ENCODE measurements at regions not wholly inside any gene's neighbourhood (a gene's known extent, or its start where the extent isn't known, plus 50 kb on each side); places are given as distances from the start of the nearest gene placed in this dataset.
A peak's percentile ranks its signal among the peaks of the same experiment; 100 is the strongest.
"Not testable (repeated sequence)": the region's sequence is repeated elsewhere in the genome, so short reads cannot be mapped to it uniquely, and the experiment has no call there.

- no peak overlapping the region for H3K4me3 Mint-ChIP-seq
- H3K36me3 Mint-ChIP-seq, result peaks cover 17 to 36% of the 10 kb centered on the region in 2 donors
- peaks cover 24 to 57% (median 40%) of the 10 kb centered on the region in 7 donors for H3K9me3 Mint-ChIP-seq
- H3K4me1 Mint-ChIP-seq, result peaks cover 5 to 12% (median 9%) of the 10 kb centered on the region in 3 donors
- H3K27me3 Mint-ChIP-seq, result peaks cover 0 to 15% (median 8%) of the 10 kb centered on the region in 3 donors
- DNase-seq (no peak), ATAC-seq (ENCODE audit: low read depth in 2 of 2) (no peak)
- no peak overlapping the region for H3K27ac Mint-ChIP-seq
Observed at GRCh38 chr10:71112138-71112785, 100.1 kb upstream of the UNC5B start.

GRCh38 chr10:71116426-71116825 lies 95.9 kb upstream of the UNC5B start:
- H3K4me3 Mint-ChIP-seq, result no peak overlapping the region
- no peaks in the 10 kb centered on the region for H3K4me1 Mint-ChIP-seq
- peaks cover 19 to 80% (median 60%) of the 10 kb centered on the region in 7 donors for H3K9me3 Mint-ChIP-seq
- H3K27ac Mint-ChIP-seq, result no peak overlapping the region
- ATAC-seq (ENCODE audit: low read depth in 2 of 2), result no peak
- no peak for DNase-seq
- peaks cover 12 to 23% (median 14%) of the 10 kb centered on the region in 3 donors for H3K27me3 Mint-ChIP-seq
- peaks cover 24 to 44% of the 10 kb centered on the region in 2 donors for H3K36me3 Mint-ChIP-seq

- H3K27me3 Mint-ChIP-seq, result peaks cover 16 to 23% (median 21%) of the 10 kb centered on the region in 3 donors
- H3K4me3 Mint-ChIP-seq, result not testable (repeated sequence)
Observed at GRCh38 chr10:71117589-71117988, 94.8 kb upstream of the UNC5B start.

GRCh38 chr10:71123023-71123422 lies 89.3 kb upstream of the UNC5B start:
- peaks cover 31 to 59% (median 57%) of the 10 kb centered on the region in 3 donors for H3K27me3 Mint-ChIP-seq
- no peak for DNase-seq

More at GRCh38 chr10:71117589-71117988, 94.8 kb upstream of the UNC5B start:
- DNase-seq; ATAC-seq (ENCODE audit: low read depth in 2 of 2); H3K4me1 Mint-ChIP-seq; H3K27ac Mint-ChIP-seq: not testable (repeated sequence)
- Mint-ChIP-seq H3K36me3 (peaks cover 24 to 36% of the 10 kb centered on the region in 2 donors), H3K9me3 (peaks cover 13 to 76% (median 54%) of the 10 kb centered on the region in 7 donors)

GRCh38 chr10:71124921-71125748 lies 87.2 kb upstream of the UNC5B start:
- ATAC-seq (ENCODE audit: low read depth in 2 of 2) (no peak), DNase-seq (no peak)
- Mint-ChIP-seq H3K4me3 (no peak overlapping the region), H3K4me1 (no peaks in the 10 kb centered on the region), H3K27me3 (peaks cover 29 to 62% (median 57%) of the 10 kb centered on the region in 3 donors), H3K9me3 (peaks cover 0 to 19% (median 16%) of the 10 kb centered on the region in 7 donors), H3K36me3 (peaks cover 6 to 11% of the 10 kb centered on the region in 2 donors), H3K27ac (peak overlapping the region in 1 of 6 donors; percentile 30)

More at GRCh38 chr10:71123023-71123422, 89.3 kb upstream of the UNC5B start:
- ATAC-seq (ENCODE audit: low read depth in 2 of 2), result no peak
- Mint-ChIP-seq H3K9me3 (peaks cover 0 to 39% (median 28%) of the 10 kb centered on the region in 7 donors), H3K27ac (no peak overlapping the region), H3K4me3 (no peak overlapping the region), H3K36me3 (peaks cover 6 to 14% of the 10 kb centered on the region in 2 donors), H3K4me1 (no peaks in the 10 kb centered on the region)

GRCh38 chr10:71125749-71126107 lies 86.6 kb upstream of the UNC5B start:
- no peak for ATAC-seq (ENCODE audit: low read depth in 2 of 2)

GRCh38 chr10:71126432-71126831 lies 85.9 kb upstream of the UNC5B start:
- DNase-seq (no peak), ATAC-seq (ENCODE audit: low read depth in 2 of 2) (no peak)
- Mint-ChIP-seq H3K4me3 (no peak overlapping the region), H3K4me1 (no peaks in the 10 kb centered on the region), H3K36me3 (no peaks in the 10 kb centered on the region), H3K9me3 (peaks cover 0 to 7% (median 5%) of the 10 kb centered on the region in 7 donors), H3K27ac (no peak overlapping the region), H3K27me3 (peaks cover 25 to 59% (median 58%) of the 10 kb centered on the region in 3 donors)

More at GRCh38 chr10:71125749-71126107, 86.6 kb upstream of the UNC5B start:
- H3K4me1 Mint-ChIP-seq, result no peaks in the 10 kb centered on the region
- H3K4me3 Mint-ChIP-seq, result no peak overlapping the region
- no peak for DNase-seq
- H3K27me3 Mint-ChIP-seq, result peaks cover 27 to 58% (median 57%) of the 10 kb centered on the region in 3 donors
- peaks cover 5% of the 10 kb centered on the region in 2 donors for H3K36me3 Mint-ChIP-seq
- H3K27ac Mint-ChIP-seq, result no peak overlapping the region
- H3K9me3 Mint-ChIP-seq, result peaks cover 0 to 13% (median 10%) of the 10 kb centered on the region in 7 donors

- peaks cover 31 to 62% (median 61%) of the 10 kb centered on the region in 3 donors for H3K27me3 Mint-ChIP-seq
- ATAC-seq (ENCODE audit: low read depth in 2 of 2) (no peak), DNase-seq (no peak)
- H3K9me3 Mint-ChIP-seq, result peaks cover 0 to 6% (median 1%) of the 10 kb centered on the region in 7 donors
- H3K27ac Mint-ChIP-seq, result no peak overlapping the region
- no peaks in the 10 kb centered on the region for H3K4me1 Mint-ChIP-seq
- H3K4me3 Mint-ChIP-seq, result no peak overlapping the region
- H3K36me3 Mint-ChIP-seq, result no peaks in the 10 kb centered on the region
Observed at GRCh38 chr10:71127104-71127503, 85.3 kb upstream of the UNC5B start.

GRCh38 chr10:71127773-71128172 lies 84.6 kb upstream of the UNC5B start:
- ATAC-seq (ENCODE audit: low read depth in 2 of 2) (no peak), DNase-seq (no peak)
- Mint-ChIP-seq H3K36me3 (no peaks in the 10 kb centered on the region), H3K9me3 (peaks cover 0 to 4% (median 0%) of the 10 kb centered on the region in 7 donors), H3K27me3 (peaks cover 28 to 62% (median 61%) of the 10 kb centered on the region in 3 donors), H3K27ac (no peak overlapping the region), H3K4me3 (no peak overlapping the region), H3K4me1 (no peaks in the 10 kb centered on the region)

- H3K4me3 Mint-ChIP-seq, result no peak overlapping the region
- no peaks in the 10 kb centered on the region for H3K36me3 Mint-ChIP-seq
- H3K27me3 Mint-ChIP-seq, result peaks cover 29 to 66% (median 58%) of the 10 kb centered on the region in 3 donors
Observed at GRCh38 chr10:71128311-71128980, 83.9 kb upstream of the UNC5B start.

GRCh38 chr10:71131096-71131495 lies 81.3 kb upstream of the UNC5B start:
- Mint-ChIP-seq H3K9me3 (no peaks in the 10 kb centered on the region), H3K4me3 (no peak overlapping the region), H3K36me3 (no peaks in the 10 kb centered on the region), H3K27ac (no peak overlapping the region), H3K4me1 (no peaks in the 10 kb centered on the region), H3K27me3 (peaks cover 21 to 49% (median 35%) of the 10 kb centered on the region in 3 donors)
- ATAC-seq (ENCODE audit: low read depth in 2 of 2), result no peak
- DNase-seq, result no peak

More at GRCh38 chr10:71128311-71128980, 83.9 kb upstream of the UNC5B start:
- DNase-seq (no peak), ATAC-seq (ENCODE audit: low read depth in 2 of 2) (no peak)
- no peaks in the 10 kb centered on the region for H3K4me1 Mint-ChIP-seq
- H3K27ac Mint-ChIP-seq, result peak overlapping the region in 4 of 6 donors; percentile 3 to 50 (median 38)
- no peaks in the 10 kb centered on the region for H3K9me3 Mint-ChIP-seq

GRCh38 chr10:71131508-71132088 lies 80.8 kb upstream of the UNC5B start:
- no peak overlapping the region for H3K4me3 Mint-ChIP-seq
- no peaks in the 10 kb centered on the region for H3K4me1 Mint-ChIP-seq
- H3K27ac Mint-ChIP-seq, result no peak overlapping the region
- ATAC-seq (ENCODE audit: low read depth in 2 of 2), result no peak
- DNase-seq, result no peak
- H3K27me3 Mint-ChIP-seq, result peaks cover 19 to 47% (median 31%) of the 10 kb centered on the region in 3 donors
- H3K9me3 Mint-ChIP-seq, result no peaks in the 10 kb centered on the region
- H3K36me3 Mint-ChIP-seq, result no peaks in the 10 kb centered on the region

GRCh38 chr10:71132321-71132810 lies 80.0 kb upstream of the UNC5B start:
- peaks cover 17 to 44% (median 36%) of the 10 kb centered on the region in 3 donors for H3K27me3 Mint-ChIP-seq
- H3K27ac Mint-ChIP-seq, result no peak overlapping the region
- ATAC-seq (ENCODE audit: low read depth in 2 of 2), result no peak
- no peaks in the 10 kb centered on the region for H3K36me3 Mint-ChIP-seq
- no peaks in the 10 kb centered on the region for H3K4me1 Mint-ChIP-seq
- H3K4me3 Mint-ChIP-seq, result no peak overlapping the region
- H3K9me3 Mint-ChIP-seq, result no peaks in the 10 kb centered on the region
- no peak for DNase-seq
